ENCODE measurements at regions not wholly inside any gene's neighbourhood (a gene's known extent, or its start where the extent isn't known, plus 50 kb on each side); places are given as distances from the start of the nearest gene placed in this dataset.

DNA sequence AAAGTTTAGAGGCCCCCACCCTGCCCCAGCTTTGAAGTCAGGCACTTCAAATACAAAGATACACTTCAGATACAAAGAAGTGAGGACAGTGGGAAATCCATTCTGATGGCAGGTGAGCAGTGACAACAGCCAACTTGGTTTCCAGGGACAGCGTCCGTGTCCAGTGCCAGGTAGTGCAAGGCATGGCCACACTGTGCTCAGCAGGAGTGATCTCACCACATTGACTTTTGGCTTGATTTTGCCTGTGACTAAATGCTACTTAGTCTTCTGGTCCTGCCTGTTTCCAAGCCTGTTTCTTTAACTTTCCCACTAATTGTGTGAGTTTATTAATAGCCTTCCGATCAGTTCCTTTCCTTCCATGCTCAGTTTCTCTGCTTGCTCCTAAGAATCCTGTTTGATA, 72.6 kb upstream of the PALM2AKAP2 start:
- no peak for TF ChIP-seq YY1 (IDR thresholded peaks at IDR 0.05; ENCODE audit: low read depth)
- TF ChIP-seq, protein P1, sequence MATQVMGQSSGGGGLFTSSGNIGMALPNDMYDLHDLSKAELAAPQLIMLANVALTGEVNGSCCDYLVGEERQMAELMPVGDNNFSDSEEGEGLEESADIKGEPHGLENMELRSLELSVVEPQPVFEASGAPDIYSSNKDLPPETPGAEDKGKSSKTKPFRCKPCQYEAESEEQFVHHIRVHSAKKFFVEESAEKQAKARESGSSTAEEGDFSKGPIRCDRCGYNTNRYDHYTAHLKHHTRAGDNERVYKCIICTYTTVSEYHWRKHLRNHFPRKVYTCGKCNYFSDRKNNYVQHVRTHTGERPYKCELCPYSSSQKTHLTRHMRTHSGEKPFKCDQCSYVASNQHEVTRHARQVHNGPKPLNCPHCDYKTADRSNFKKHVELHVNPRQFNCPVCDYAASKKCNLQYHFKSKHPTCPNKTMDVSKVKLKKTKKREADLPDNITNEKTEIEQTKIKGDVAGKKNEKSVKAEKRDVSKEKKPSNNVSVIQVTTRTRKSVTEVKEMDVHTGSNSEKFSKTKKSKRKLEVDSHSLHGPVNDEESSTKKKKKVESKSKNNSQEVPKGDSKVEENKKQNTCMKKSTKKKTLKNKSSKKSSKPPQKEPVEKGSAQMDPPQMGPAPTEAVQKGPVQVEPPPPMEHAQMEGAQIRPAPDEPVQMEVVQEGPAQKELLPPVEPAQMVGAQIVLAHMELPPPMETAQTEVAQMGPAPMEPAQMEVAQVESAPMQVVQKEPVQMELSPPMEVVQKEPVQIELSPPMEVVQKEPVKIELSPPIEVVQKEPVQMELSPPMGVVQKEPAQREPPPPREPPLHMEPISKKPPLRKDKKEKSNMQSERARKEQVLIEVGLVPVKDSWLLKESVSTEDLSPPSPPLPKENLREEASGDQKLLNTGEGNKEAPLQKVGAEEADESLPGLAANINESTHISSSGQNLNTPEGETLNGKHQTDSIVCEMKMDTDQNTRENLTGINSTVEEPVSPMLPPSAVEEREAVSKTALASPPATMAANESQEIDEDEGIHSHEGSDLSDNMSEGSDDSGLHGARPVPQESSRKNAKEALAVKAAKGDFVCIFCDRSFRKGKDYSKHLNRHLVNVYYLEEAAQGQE (IDR thresholded peaks at IDR 0.05; ENCODE audit: low read depth) = no peak
